ENCODE measurements at regions not wholly inside any gene's neighbourhood (a gene's known extent, or its start where the extent isn't known, plus 50 kb on each side); places are given as distances from the start of the nearest gene placed in this dataset.
A peak's percentile ranks its signal among the peaks of the same experiment; 100 is the strongest.
"Not testable (repeated sequence)": the region's sequence is repeated elsewhere in the genome, so short reads cannot be mapped to it uniquely, and the experiment has no call there.

- DNase-seq = no peak
These were observed 240.3 kb downstream of the SKIDA1 start for GRCh38 chr10:21285207-21285606.

GRCh38 chr10:21284301-21284700, 241.2 kb downstream of the SKIDA1 start:
- DNase-seq = no peak

- DNase-seq = not testable (repeated sequence)
These were observed 242.4 kb downstream of the SKIDA1 start for GRCh38 chr10:21283053-21283452.

- no peak for DNase-seq
These were observed 243.6 kb downstream of the SKIDA1 start for GRCh38 chr10:21281765-21282484.

- DNase-seq = no peak
These were observed 244.4 kb downstream of the SKIDA1 start for GRCh38 chr10:21280971-21281572.

- DNase-seq = no peak
These were observed 245.4 kb downstream of the SKIDA1 start for GRCh38 chr10:21280037-21280436.

GRCh38 chr10:21279217-21279575, 246.3 kb downstream of the SKIDA1 start:
- DNase-seq = no peak

- DNase-seq = peak; percentile 55
These were observed 246.8 kb downstream of the SKIDA1 start for GRCh38 chr10:21278491-21279216.

- DNase-seq = no peak
These were observed 252.0 kb downstream of the SKIDA1 start for GRCh38 chr10:21273400-21273968.

GRCh38 chr10:21272643-21273399, 252.7 kb downstream of the SKIDA1 start:
- DNase-seq = no peak

- DNase-seq = no peak
These were observed 254.5 kb downstream of the SKIDA1 start for GRCh38 chr10:21270976-21271375.

- DNase-seq = no peak
These were observed 256.2 kb downstream of the SKIDA1 start for GRCh38 chr10:21269289-21269688.

GRCh38 chr10:21265622-21266021, 259.9 kb downstream of the SKIDA1 start:
- DNase-seq = no peak

GRCh38 chr10:21264271-21264670, 261.2 kb downstream of the SKIDA1 start:
- DNase-seq = no peak

GRCh38 chr10:21263839-21264238, 261.6 kb downstream of the SKIDA1 start:
- DNase-seq = no peak

GRCh38 chr10:21263263-21263803, 262.1 kb downstream of the SKIDA1 start:
- no peak for DNase-seq

GRCh38 chr10:21261842-21262294, 263.6 kb downstream of the SKIDA1 start:
- no peak for DNase-seq

- no peak for DNase-seq
These were observed 264.9 kb downstream of the SKIDA1 start for GRCh38 chr10:21260506-21261149.

- no peak for DNase-seq
These were observed 265.4 kb downstream of the SKIDA1 start for GRCh38 chr10:21260066-21260465.

- no peak for DNase-seq
These were observed 267.6 kb downstream of the SKIDA1 start for GRCh38 chr10:21257919-21258318.

GRCh38 chr10:21257191-21257590, 268.3 kb downstream of the SKIDA1 start:
- DNase-seq = no peak

GRCh38 chr10:21249435-21249834, 276.0 kb downstream of the SKIDA1 start:
- no peak for DNase-seq
